ENCODE measurements at regions not wholly inside any gene's neighbourhood (a gene's known extent, or its start where the extent isn't known, plus 50 kb on each side); places are given as distances from the start of the nearest gene placed in this dataset.

- H3K9ac ChIP-seq (ENCODE audit: low read length) = no peak overlapping the region
- no peaks in the 10 kb centered on the region for H3K27me3 ChIP-seq (replicated peaks; ENCODE audit: control insufficient read depth, insufficient read depth, low read length)
- H3K36me3 ChIP-seq (ENCODE audit: control insufficient read depth, insufficient read depth, low read length, severe bottlenecking) = no peaks in the 10 kb centered on the region
- H3K9me3 ChIP-seq (ENCODE audit: control insufficient read depth, low read length) = no peaks in the 10 kb centered on the region
- no peak for DNase-seq (ENCODE audit: low read depth)
- H3K4me3 ChIP-seq (ENCODE audit: low read length) = no peak overlapping the region
- peaks cover 10% of the 10 kb centered on the region for H3K4me1 ChIP-seq (ENCODE audit: control insufficient read depth, insufficient read depth, low read length)
Measured at GRCh38 chr4:151566053-151566452, 157.1 kb downstream of the FHIP1A start.

- Histone ChIP-seq H3K36me3 (ENCODE audit: control insufficient read depth, insufficient read depth, low read length, severe bottlenecking) (no peaks in the 10 kb centered on the region), H3K9ac (ENCODE audit: low read length) (no peak overlapping the region), H3K27me3 (replicated peaks; ENCODE audit: control insufficient read depth, insufficient read depth, low read length) (no peaks in the 10 kb centered on the region), H3K4me1 (ENCODE audit: control insufficient read depth, insufficient read depth, low read length) (peaks cover 2% of the 10 kb centered on the region), H3K9me3 (ENCODE audit: control insufficient read depth, low read length) (no peaks in the 10 kb centered on the region), H3K4me3 (ENCODE audit: low read length) (no peak overlapping the region)
- DNase-seq (ENCODE audit: low read depth) = no peak
Measured at GRCh38 chr4:151567056-151567455, 158.1 kb downstream of the FHIP1A start.

GRCh38 chr4:151568966-151569365, 160.0 kb downstream of the FHIP1A start:
- Histone ChIP-seq H3K4me3 (ENCODE audit: low read length) (no peak overlapping the region), H3K27me3 (replicated peaks; ENCODE audit: control insufficient read depth, insufficient read depth, low read length) (no peaks in the 10 kb centered on the region), H3K36me3 (ENCODE audit: control insufficient read depth, insufficient read depth, low read length, severe bottlenecking) (no peaks in the 10 kb centered on the region), H3K4me1 (ENCODE audit: control insufficient read depth, insufficient read depth, low read length) (no peaks in the 10 kb centered on the region), H3K9me3 (ENCODE audit: control insufficient read depth, low read length) (no peaks in the 10 kb centered on the region), H3K9ac (ENCODE audit: low read length) (no peak overlapping the region)
- DNase-seq (ENCODE audit: low read depth) = no peak

- Histone ChIP-seq H3K4me3 (ENCODE audit: low read length) (no peak overlapping the region), H3K27me3 (replicated peaks; ENCODE audit: control insufficient read depth, insufficient read depth, low read length) (no peaks in the 10 kb centered on the region), H3K4me1 (ENCODE audit: control insufficient read depth, insufficient read depth, low read length) (no peaks in the 10 kb centered on the region), H3K9ac (ENCODE audit: low read length) (no peak overlapping the region), H3K9me3 (ENCODE audit: control insufficient read depth, low read length) (no peaks in the 10 kb centered on the region), H3K36me3 (ENCODE audit: control insufficient read depth, insufficient read depth, low read length, severe bottlenecking) (no peaks in the 10 kb centered on the region)
- no peak for DNase-seq (ENCODE audit: low read depth)
Measured at GRCh38 chr4:151569650-151570049, 160.7 kb downstream of the FHIP1A start.

GRCh38 chr4:151573474-151573873, 164.5 kb downstream of the FHIP1A start:
- Histone ChIP-seq H3K27me3 (replicated peaks; ENCODE audit: control insufficient read depth, insufficient read depth, low read length) (no peaks in the 10 kb centered on the region), H3K9ac (ENCODE audit: low read length) (no peak overlapping the region), H3K9me3 (ENCODE audit: control insufficient read depth, low read length) (no peaks in the 10 kb centered on the region), H3K4me3 (ENCODE audit: low read length) (no peak overlapping the region), H3K36me3 (ENCODE audit: control insufficient read depth, insufficient read depth, low read length, severe bottlenecking) (no peaks in the 10 kb centered on the region), H3K4me1 (ENCODE audit: control insufficient read depth, insufficient read depth, low read length) (no peaks in the 10 kb centered on the region)
- no peak for DNase-seq (ENCODE audit: low read depth)

GRCh38 chr4:151573945-151574344, 165.0 kb downstream of the FHIP1A start:
- Histone ChIP-seq H3K27me3 (replicated peaks; ENCODE audit: control insufficient read depth, insufficient read depth, low read length) (no peaks in the 10 kb centered on the region), H3K4me3 (ENCODE audit: low read length) (no peak overlapping the region), H3K9me3 (ENCODE audit: control insufficient read depth, low read length) (no peaks in the 10 kb centered on the region), H3K36me3 (ENCODE audit: control insufficient read depth, insufficient read depth, low read length, severe bottlenecking) (no peaks in the 10 kb centered on the region), H3K4me1 (ENCODE audit: control insufficient read depth, insufficient read depth, low read length) (no peaks in the 10 kb centered on the region), H3K9ac (ENCODE audit: low read length) (no peak overlapping the region)
- no peak for DNase-seq (ENCODE audit: low read depth)

GRCh38 chr4:151574968-151575367, 166.0 kb downstream of the FHIP1A start:
- Histone ChIP-seq H3K9ac (ENCODE audit: low read length) (no peak overlapping the region), H3K4me1 (ENCODE audit: control insufficient read depth, insufficient read depth, low read length) (no peaks in the 10 kb centered on the region), H3K27me3 (replicated peaks; ENCODE audit: control insufficient read depth, insufficient read depth, low read length) (no peaks in the 10 kb centered on the region), H3K4me3 (ENCODE audit: low read length) (no peak overlapping the region), H3K9me3 (ENCODE audit: control insufficient read depth, low read length) (no peaks in the 10 kb centered on the region), H3K36me3 (ENCODE audit: control insufficient read depth, insufficient read depth, low read length, severe bottlenecking) (no peaks in the 10 kb centered on the region)
- no peak for DNase-seq (ENCODE audit: low read depth)

- no peaks in the 10 kb centered on the region for H3K9me3 ChIP-seq (ENCODE audit: control insufficient read depth, low read length)
Measured at GRCh38 chr4:151575646-151576045, 166.7 kb downstream of the FHIP1A start.

GRCh38 chr4:151576627-151577026, 167.7 kb downstream of the FHIP1A start:
- Histone ChIP-seq H3K4me3 (ENCODE audit: low read length) (no peak overlapping the region), H3K36me3 (ENCODE audit: control insufficient read depth, insufficient read depth, low read length, severe bottlenecking) (no peaks in the 10 kb centered on the region), H3K4me1 (ENCODE audit: control insufficient read depth, insufficient read depth, low read length) (no peaks in the 10 kb centered on the region), H3K9me3 (ENCODE audit: control insufficient read depth, low read length) (no peaks in the 10 kb centered on the region), H3K9ac (ENCODE audit: low read length) (no peak overlapping the region), H3K27me3 (replicated peaks; ENCODE audit: control insufficient read depth, insufficient read depth, low read length) (no peaks in the 10 kb centered on the region)
- no peak for DNase-seq (ENCODE audit: low read depth)

More at GRCh38 chr4:151575646-151576045, 166.7 kb downstream of the FHIP1A start:
- no peak for DNase-seq (ENCODE audit: low read depth)
- H3K4me1 ChIP-seq (ENCODE audit: control insufficient read depth, insufficient read depth, low read length) = no peaks in the 10 kb centered on the region
- no peak overlapping the region for H3K9ac ChIP-seq (ENCODE audit: low read length)
- H3K36me3 ChIP-seq (ENCODE audit: control insufficient read depth, insufficient read depth, low read length, severe bottlenecking) = no peaks in the 10 kb centered on the region
- no peaks in the 10 kb centered on the region for H3K27me3 ChIP-seq (replicated peaks; ENCODE audit: control insufficient read depth, insufficient read depth, low read length)
- no peak overlapping the region for H3K4me3 ChIP-seq (ENCODE audit: low read length)

GRCh38 chr4:151581570-151581969, 172.6 kb downstream of the FHIP1A start:
- no peak overlapping the region for H3K9ac ChIP-seq (ENCODE audit: low read length)
- H3K9me3 ChIP-seq (ENCODE audit: control insufficient read depth, low read length) = no peaks in the 10 kb centered on the region
- H3K27me3 ChIP-seq (replicated peaks; ENCODE audit: control insufficient read depth, insufficient read depth, low read length) = no peaks in the 10 kb centered on the region
- no peak for DNase-seq (ENCODE audit: low read depth)
- no peaks in the 10 kb centered on the region for H3K4me1 ChIP-seq (ENCODE audit: control insufficient read depth, insufficient read depth, low read length)
- H3K4me3 ChIP-seq (ENCODE audit: low read length) = no peak overlapping the region
- no peaks in the 10 kb centered on the region for H3K36me3 ChIP-seq (ENCODE audit: control insufficient read depth, insufficient read depth, low read length, severe bottlenecking)

GRCh38 chr4:151582098-151582497, 173.1 kb downstream of the FHIP1A start:
- no peak for DNase-seq (ENCODE audit: low read depth)
- Histone ChIP-seq H3K4me1 (ENCODE audit: control insufficient read depth, insufficient read depth, low read length) (no peaks in the 10 kb centered on the region), H3K4me3 (ENCODE audit: low read length) (no peak overlapping the region), H3K27me3 (replicated peaks; ENCODE audit: control insufficient read depth, insufficient read depth, low read length) (no peaks in the 10 kb centered on the region), H3K36me3 (ENCODE audit: control insufficient read depth, insufficient read depth, low read length, severe bottlenecking) (no peaks in the 10 kb centered on the region), H3K9ac (ENCODE audit: low read length) (no peak overlapping the region), H3K9me3 (ENCODE audit: control insufficient read depth, low read length) (no peaks in the 10 kb centered on the region)

GRCh38 chr4:151583157-151583914, 174.4 kb downstream of the FHIP1A start:
- no peak overlapping the region for H3K4me3 ChIP-seq (ENCODE audit: low read length)
- H3K4me1 ChIP-seq (ENCODE audit: control insufficient read depth, insufficient read depth, low read length) = no peaks in the 10 kb centered on the region
- no peak for DNase-seq (ENCODE audit: low read depth)
- no peaks in the 10 kb centered on the region for H3K36me3 ChIP-seq (ENCODE audit: control insufficient read depth, insufficient read depth, low read length, severe bottlenecking)
- no peaks in the 10 kb centered on the region for H3K27me3 ChIP-seq (replicated peaks; ENCODE audit: control insufficient read depth, insufficient read depth, low read length)
- H3K9ac ChIP-seq (ENCODE audit: low read length) = no peak overlapping the region
- no peaks in the 10 kb centered on the region for H3K9me3 ChIP-seq (ENCODE audit: control insufficient read depth, low read length)

All from adipocyte (in vitro differentiated cells).